ENCODE measurements at regions not wholly inside any gene's neighbourhood (a gene's known extent, or its start where the extent isn't known, plus 50 kb on each side); places are given as distances from the start of the nearest gene placed in this dataset.

DNA sequence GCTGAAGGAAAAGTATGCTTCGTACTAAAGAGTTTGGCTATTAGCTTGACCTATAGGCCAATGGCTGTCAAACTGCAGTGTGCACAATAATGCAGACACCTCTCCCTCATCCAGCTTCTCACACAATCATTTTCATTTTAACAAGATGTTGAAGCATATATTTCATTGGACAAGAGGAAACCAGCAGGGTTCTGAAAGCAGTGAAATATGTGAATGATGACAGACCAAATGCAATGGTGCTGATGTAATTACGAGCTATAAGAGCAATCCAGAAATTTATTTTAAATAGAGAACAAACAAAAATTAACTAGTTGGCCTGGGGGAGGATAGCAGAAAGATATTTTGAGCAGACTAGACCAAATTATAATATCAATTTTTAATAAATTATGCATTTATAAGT is 331.5 kb upstream of the AKR1E2 start:
- DNase-seq (no peak), ATAC-seq (ENCODE audit: poor library complexity) (no peak)
- intact Hi-C loops (cut with DNase I), result no loop called here

DNA sequence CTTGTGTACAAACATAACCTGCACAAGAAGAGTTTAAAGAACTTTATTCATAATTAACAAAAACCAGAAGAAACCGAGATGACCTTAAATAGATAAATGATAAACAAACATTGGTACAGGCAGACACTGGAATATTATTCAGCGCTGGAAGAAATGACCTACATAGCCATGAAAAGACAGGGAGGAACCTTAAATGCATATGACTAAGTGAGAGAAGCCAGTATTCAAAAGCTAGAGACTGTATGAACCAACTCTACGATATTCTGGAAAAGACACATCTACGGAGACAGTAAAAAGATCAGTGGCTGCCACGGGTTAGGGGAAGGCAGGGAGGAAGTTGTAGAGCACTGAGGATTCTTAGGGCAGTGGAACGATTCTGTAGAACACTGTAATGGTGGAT is 333.8 kb upstream of the AKR1E2 start:
- DNase-seq, result no peak
- intact Hi-C loops (cut with DNase I), result no loop called here
- no peak for ATAC-seq (ENCODE audit: poor library complexity)

DNA sequence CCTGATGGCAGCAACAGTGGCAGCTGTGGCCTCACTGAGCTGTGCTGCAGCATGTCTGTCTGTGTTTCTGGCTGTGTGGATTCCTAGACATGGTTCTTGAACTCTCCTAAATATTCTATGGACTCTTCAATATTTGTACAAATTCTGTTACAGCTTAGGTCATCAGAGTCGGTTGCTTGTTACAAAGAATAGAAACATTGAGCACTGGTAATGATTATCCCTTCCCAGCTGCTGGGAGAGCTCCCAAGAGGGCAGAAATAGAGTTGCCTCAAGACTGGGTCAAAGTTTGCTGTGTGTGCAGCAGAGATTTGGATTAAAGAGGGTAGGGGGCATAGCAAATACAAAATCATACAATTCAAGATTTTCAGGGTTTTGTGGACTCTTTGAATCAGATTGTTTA is 337.1 kb upstream of the AKR1E2 start:
- ATAC-seq (ENCODE audit: poor library complexity) (peak; percentile 39), DNase-seq (no peak)
- intact Hi-C loops (cut with DNase I), result no loop called here

DNA sequence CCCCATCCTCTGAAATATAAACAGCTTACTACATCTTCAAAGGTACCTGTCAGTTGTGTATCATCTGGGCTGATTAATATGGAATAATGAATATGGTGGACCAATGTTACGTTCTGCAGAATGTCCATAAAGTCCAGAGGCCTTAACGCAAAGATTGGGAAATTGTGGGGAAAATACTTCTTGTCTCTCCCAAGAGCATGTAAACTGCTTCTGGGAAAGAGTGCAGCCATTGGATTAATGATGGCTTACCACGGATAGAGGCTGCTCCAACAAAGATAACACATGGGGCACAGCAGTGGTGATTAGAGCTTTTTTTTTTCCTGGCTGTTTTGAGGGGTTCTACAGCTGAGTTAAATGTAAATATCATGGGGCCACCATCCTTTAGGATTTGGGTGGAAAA is 340.4 kb upstream of the AKR1E2 start:
- intact Hi-C loops (cut with DNase I), result no loop called here
- ATAC-seq (ENCODE audit: poor library complexity) (no peak), DNase-seq (no peak)

DNA sequence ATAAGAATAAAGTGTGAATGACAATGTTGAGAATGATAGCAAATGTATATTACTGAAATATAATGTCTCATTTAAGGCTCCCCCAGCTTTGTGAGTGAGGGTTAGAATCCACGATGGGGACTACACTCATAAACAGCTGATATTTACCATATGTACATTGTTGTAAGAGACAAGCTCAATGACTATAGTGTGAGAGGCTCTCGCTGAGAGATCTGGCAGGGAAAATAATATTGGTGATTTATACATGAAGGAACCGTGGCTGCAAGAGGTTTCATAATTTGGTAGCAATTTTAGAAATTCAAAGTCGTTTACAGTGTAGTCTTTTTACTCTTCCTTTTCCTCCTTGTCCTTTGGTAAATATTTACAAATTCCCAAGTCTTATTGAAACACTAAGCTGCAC is 342.2 kb upstream of the AKR1E2 start:
- intact Hi-C loops (cut with DNase I), result no loop called here
- DNase-seq, result no peak
- ATAC-seq (ENCODE audit: poor library complexity), result no peak

DNA sequence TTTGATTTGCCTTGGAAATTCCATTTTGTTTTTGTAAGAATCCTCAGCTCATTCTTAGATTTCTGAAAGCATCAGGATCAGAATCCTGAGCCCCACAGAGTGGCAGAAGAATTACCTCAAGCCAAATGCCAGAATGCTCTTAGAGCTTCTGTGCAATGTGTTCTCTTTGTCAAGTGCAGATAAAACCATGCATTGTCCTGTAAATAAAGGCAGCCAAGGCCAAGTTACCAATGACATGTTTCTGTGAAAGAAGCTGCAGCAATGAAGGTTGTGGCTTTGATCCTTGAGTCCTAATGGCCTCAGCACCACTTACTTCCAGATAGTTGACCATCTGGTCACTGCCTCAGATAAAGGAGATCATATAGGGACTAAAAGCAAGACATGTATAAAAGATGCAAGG is 343.3 kb upstream of the AKR1E2 start:
- DNase-seq (no peak), ATAC-seq (ENCODE audit: poor library complexity) (peak; percentile 41)
- intact Hi-C loops (cut with DNase I), result no loop called here

DNA sequence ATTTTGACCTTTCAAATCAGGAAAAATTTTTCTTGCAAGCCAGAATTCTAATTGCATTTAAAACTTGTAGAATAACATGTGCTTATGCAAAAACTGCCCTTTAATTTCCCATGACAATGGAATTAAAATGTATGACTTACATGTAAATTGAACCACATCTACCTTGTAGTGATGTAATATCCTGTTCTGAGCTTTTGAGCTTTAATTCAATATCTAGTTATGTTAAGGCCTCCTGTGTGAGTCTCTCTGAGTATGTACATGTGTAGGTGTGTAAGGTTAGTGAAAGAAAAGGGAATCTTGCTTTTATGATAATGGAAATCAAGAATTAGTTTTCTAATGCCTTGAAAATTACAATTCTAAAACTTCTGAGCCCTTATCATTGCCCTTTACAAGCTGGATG is 344.8 kb upstream of the AKR1E2 start:
- intact Hi-C loops (cut with DNase I), result no loop called here
- no peak for ATAC-seq (ENCODE audit: poor library complexity)

DNA sequence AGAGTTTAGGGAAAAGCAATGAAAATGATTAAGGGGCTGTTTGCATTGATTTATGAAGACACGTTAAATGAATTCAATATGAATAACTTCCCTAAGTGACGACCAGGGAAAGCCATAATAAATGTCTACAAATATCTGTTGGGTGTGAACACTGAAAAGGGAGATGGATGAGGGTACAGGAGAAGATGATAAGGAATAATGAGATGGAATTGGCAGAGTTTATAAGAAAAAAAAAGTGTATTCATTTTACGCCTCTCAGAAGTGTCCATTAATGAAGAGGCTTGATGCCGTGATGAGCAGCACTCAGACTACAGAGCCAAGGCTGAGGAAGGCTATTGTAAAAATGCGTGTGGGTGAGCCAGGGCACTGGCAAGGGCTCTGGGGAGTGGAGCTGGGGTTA is 346.7 kb upstream of the AKR1E2 start:
- intact Hi-C loops (cut with DNase I), result no loop called here
- no peak for DNase-seq
- no peak for ATAC-seq (ENCODE audit: poor library complexity)

More for the DNA sequence above, 344.8 kb upstream of the AKR1E2 start:
- DNase-seq, result no peak

DNA sequence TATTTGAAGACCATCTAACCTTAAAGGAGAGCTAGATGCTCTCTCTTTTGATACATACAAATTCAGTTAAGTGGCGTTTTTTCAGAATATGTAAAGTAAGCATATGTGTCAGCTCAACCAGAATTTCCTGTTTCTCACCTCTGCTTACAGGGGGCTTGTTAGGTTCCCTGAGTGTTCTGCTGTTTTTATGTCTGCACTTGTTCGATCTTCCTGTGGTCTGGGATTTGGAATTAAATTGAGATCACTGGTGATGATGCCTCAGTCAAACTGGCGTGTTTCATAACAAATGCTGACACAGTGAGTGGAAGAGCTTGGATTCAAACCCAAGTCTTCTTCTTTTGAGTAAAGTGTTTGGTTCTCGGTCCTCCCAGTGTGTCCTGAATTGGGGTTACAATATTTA is 348.3 kb upstream of the AKR1E2 start:
- intact Hi-C loops (cut with DNase I), result no loop called here

DNA sequence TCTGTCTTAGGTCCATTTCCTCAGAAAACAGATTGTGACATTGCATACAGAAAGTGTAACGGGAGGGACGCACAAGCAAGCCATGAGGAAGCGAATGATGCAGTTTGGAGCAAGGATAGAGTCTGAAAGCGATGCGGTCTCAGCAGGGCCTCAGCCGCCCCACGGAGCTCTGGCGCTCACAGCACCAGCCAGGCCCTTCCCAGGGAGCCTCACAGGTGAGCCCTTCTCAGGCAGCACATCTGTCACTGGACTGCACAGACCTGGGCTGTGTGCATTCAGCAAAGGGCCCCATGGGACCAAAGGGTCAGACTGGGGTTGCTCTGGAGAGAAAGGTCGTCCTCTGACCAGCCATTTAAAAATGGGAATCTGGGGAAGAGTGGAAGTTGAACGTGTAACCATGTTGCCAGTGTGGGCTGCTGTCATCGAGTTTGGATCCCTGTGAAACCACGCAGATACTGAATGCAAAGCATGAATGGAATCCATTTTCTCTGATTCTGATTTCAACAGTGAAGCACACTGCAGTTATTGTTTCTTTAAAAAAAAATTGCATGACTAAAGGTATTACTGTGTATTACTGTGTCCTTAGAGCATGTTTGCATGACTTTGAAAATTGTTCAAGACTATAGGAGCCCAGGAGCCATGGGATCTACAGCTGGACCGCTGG is 350.0 kb upstream of the AKR1E2 start:
- intact Hi-C loops (cut with DNase I), result no loop called here
- DNase-seq (no peak), ATAC-seq (ENCODE audit: poor library complexity) (no peak)

More for the DNA sequence above, 348.3 kb upstream of the AKR1E2 start:
- DNase-seq (no peak), ATAC-seq (ENCODE audit: poor library complexity) (no peak)

DNA sequence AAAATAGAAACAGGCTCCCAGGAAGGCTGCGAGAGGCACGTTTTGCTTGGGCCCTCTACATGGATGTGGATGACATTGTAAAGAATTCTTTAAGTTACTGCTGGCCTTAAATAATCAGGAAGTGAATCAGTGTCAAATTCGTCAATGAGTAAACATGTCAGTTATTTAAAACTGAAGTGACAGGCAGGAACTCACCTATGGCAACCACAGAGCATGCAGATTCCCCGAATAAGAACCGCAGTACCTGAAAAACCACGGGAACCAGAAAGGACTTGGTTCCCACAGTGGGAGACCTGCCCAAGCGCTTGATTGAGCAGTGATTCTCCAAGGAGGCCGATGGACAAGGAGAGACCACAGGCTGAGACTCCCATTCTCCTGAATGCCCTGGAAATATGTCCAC is 351.2 kb upstream of the AKR1E2 start:
- intact Hi-C loops (cut with DNase I), result no loop called here
- no peak for ATAC-seq (ENCODE audit: poor library complexity)
- no peak for DNase-seq

DNA sequence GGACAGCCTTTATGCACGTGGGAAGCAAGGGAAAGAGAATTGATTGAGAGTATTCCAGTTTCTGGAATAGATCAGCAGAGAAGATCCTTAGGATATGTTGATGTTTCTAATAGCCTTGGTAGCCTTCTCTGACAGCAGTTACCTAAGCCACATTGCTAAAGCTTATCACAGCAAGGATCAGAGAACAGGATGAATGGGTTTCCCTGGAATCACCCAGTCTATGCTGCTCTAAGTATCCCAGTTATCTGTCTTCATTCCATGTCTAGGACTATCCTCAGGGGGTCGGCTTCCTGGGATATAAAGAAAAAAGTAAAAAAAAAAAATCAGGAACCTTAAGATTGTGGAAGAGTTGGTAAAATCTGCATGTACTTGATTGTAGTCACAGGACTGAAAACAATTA is 352.0 kb upstream of the AKR1E2 start:
- ATAC-seq (ENCODE audit: poor library complexity) (no peak), DNase-seq (no peak)
- intact Hi-C loops (cut with DNase I), result no loop called here

DNA sequence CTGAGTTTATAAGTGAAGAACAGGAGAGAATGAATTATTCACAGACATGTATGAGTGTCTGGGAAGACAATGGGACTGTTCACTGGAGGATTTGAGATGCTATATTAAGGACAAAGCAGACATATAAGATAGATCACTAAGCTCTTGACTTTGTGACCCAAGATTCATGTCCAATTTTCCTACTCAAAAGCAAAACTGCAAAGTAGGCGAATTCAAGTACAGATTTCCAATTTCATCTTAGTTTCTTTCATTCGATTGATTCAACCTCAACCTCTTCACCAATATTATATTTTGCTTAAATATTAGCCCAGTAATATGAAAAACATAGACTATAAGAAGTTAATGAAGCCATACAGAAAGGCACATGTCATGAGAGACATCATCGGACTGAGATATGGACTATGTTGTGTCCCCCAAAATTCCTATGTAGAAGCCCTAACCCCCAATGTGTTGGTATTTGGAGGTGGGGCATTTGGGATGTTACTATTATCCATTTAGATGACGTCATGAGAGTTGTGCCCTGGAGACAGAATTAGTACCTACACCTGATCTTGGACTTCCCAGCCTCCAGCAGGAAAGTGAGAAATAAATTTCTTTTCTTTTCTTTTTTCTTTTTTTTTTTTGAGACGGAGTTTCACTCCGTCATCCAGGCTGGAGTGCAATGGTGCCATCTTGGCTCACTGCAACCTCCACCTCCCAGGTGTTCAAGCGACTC is 353.7 kb upstream of the AKR1E2 start:
- intact Hi-C loops (cut with DNase I), result no loop called here
- DNase-seq, result no peak
- no peak for ATAC-seq (ENCODE audit: poor library complexity)

DNA sequence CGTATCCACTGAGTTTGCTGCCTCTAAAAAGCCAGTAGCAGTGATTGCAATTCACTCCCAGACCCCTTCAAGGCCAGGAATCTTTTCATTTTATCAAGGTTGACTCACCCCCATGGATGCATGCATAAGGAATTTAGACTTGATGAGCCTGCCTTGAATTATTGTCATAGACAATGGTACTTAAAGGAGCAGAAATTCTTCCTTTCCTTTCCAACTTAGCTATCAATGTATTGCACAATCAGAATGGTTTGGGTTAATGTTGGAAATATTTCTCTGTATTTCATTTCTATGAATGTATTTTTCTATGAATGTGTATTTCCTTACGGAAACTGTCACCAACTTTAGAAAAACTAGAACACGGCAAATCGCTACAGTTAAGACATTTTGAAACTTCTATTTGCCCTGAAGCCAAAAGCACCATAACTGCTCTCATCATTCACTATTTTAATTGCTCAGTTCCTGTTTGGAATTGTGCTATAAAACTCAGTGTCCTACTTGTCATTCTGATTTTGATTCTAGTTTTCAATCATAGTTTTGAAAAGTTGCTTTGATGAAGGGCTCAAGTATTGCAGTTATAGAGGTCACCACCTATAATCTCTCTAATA is 355.7 kb upstream of the AKR1E2 start:
- DNase-seq (no peak), ATAC-seq (ENCODE audit: poor library complexity) (no peak)
- intact Hi-C loops (cut with DNase I), result no loop called here

DNA sequence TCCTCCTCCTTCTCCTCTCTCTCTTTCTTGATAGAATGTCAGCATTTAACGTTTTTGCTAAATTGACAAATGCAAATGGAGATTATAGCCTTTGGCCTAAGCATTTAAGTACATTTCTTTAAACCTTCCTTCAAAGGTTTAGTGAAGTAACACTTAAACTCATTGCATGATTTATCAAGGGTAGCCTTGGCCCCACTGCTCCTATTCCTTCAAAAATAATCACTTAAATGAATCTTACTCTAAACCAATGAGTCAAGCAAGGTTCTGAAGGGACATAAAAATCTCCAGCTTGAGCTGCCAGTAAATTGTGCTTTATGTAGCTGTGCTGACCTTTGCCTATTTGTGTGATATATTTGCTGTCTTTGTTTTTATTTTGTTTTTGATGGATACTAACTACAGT is 358.5 kb upstream of the AKR1E2 start:
- ATAC-seq (ENCODE audit: poor library complexity) (no peak), DNase-seq (no peak)
- intact Hi-C loops (cut with DNase I), result no loop called here

DNA sequence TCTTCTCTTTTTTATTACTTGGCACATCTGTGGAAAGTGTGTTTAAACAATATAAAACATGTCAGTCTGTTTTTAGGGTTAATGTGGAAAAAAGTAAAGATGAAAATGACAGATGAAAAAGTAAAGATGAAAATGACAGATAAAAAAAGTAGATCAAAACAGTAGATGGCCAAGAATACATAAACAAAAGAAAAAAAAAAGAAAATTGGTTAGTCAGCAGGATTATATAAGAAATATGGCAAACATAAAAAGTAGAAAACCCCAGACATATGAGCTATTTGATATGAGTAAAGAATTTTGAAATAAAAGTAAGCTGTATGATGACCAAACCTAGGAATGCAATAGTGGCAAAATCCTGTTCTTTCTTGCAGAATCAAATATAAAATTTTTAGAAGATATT is 365.7 kb upstream of the AKR1E2 start:
- intact Hi-C loops (cut with DNase I), result no loop called here
- DNase-seq (no peak), ATAC-seq (ENCODE audit: poor library complexity) (no peak)

DNA sequence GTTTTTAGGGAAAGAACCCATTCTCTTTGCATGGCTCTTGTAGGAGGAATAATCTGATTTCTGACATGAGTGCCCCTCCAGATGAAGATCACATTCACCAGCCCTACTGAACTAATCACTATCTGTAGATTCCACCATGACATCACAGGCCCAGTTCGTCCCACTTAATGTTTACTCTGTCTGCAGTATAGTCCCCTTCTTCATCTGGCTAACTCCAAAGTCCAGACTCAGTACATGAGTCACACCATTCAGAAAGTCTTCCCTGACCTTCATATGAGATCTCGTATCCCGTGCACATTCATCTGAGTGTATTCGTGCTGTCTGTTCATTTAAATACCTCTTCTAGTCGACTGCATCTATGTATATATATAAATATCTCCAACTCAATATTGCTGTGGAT is 366.5 kb upstream of the AKR1E2 start:
- DNase-seq (no peak), ATAC-seq (ENCODE audit: poor library complexity) (no peak)
- intact Hi-C loops (cut with DNase I), result no loop called here

DNA sequence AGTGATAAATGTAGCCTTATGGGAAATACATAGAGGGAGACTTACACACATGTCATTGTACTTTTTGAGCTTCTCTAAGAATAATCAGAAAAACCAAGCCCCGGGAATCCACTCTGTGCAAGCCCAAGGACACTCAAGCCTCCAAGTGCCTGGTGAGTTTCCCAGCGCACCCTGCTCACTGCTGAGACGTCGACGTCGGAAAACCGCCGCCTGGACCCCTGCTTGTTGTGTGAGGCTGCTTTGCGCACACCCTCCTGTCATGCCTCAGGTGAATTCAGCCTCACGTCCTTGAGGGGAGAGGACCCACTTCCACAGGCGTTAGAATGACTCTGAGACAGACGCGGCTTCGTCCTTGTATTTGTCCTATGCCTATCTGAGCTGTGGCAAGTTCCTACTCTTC is 368.4 kb upstream of the AKR1E2 start:
- ATAC-seq (ENCODE audit: poor library complexity) (no peak), DNase-seq (no peak)
- intact Hi-C loops (cut with DNase I), result no loop called here

DNA sequence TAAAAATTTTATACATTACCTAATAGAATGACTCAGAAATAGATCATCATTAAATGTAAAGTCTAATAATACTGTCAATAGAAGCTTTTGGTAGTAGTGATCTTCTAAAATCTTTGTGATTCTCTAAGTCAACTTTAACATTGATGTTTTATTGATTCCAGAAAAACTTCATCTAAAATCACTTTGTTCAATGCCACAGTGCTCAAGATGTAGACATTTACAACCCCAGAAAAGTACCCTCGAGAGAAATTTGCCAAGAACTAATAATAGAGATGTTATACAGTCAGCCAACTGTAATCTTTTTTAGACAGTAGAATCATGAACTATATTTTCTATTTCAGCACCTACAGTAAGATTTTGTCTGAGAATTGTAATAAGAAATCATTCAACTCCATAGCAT is 369.2 kb upstream of the AKR1E2 start:
- ATAC-seq (ENCODE audit: poor library complexity) (no peak), DNase-seq (no peak)
- intact Hi-C loops (cut with DNase I), result no loop called here

DNA sequence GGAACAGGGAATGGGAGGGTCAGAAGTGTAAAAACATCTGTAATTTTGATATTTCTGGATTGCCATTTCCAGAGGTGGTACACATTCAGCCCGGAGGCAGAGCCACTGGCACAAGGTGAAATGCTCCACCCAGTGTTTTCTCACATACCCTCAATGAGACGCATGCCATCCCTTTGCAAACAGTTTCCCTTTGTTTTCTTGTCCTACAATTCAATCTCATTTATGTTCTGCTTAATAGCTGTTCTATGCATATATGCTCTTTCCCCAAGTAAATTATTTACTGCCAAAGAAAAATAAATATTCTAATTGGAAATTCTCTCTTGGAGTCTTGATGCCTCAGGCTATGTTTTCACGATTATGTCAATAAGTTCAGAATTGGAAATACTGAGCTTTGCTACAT is 369.7 kb upstream of the AKR1E2 start:
- intact Hi-C loops (cut with DNase I), result no loop called here
- ATAC-seq (ENCODE audit: poor library complexity), result no peak
- DNase-seq, result no peak
